Activated CD8-positive, alpha-beta T cell treated with anti-CD3 and anti-CD28 coated beads, Interleukin-2, amount 10 ng/mL, durations not matched to agents 7 days and 5 days (primary cell): ENCODE measurements at regions not wholly inside any gene's neighbourhood (a gene's known extent, or its start where the extent isn't known, plus 50 kb on each side); places are given as distances from the start of the nearest gene placed in this dataset.

Experiments
- ATAC-seq: fragments of 150-1000 bp; cut with Tn5 transposase; one replicate; pipeline ENCODE4 v1.10.0; 2021; ENCODE audit warnings: moderate library complexity
- CTCF ChIA-PET: fragments of 350-600 bp; sonication (Branson Sonifier 250); formaldehyde crosslinking; loops from one replicate; lab custom pipeline; 2021; ENCODE audit warnings: antibody characterized with exemption; lab: Charles Lee
- POLR2A ChIA-PET: fragments of 350-600 bp; sonication (Branson Sonifier 250); formaldehyde crosslinking; loops from one replicate; lab custom pipeline; 2021; ENCODE audit warnings: antibody characterized with exemption; lab: Charles Lee
- DNase-seq: peaks from one replicate; pipeline ENCODE4 v3.0.0-alpha.2; 2020
- H3K27ac Mint-ChIP-seq: one replicate; pipeline ENCODE4 v1.8.0; 2021; ENCODE audit warnings: mild to moderate bottlenecking, mixed read lengths
- H3K27me3 Mint-ChIP-seq: one replicate; pipeline ENCODE4 v1.8.0; 2021; ENCODE audit warnings: low read depth, mixed read lengths
- H3K36me3 Mint-ChIP-seq: one replicate; pipeline ENCODE4 v1.8.0; 2021; ENCODE audit warnings: low read depth, mixed read lengths
- H3K4me1 Mint-ChIP-seq: one replicate; pipeline ENCODE4 v1.8.0; 2021; ENCODE audit warnings: low read depth, mixed read lengths
- H3K4me3 Mint-ChIP-seq: one replicate; pipeline ENCODE4 v1.8.0; 2021; ENCODE audit warnings: mild to moderate bottlenecking, mixed read lengths
- H3K9me3 Mint-ChIP-seq: one replicate; pipeline ENCODE4 v1.8.0; 2022; ENCODE audit warnings: mixed read lengths; ENCODE audit not compliant: insufficient read depth

- ATAC-seq (no peak), DNase-seq (no peak)
- Mint-ChIP-seq H3K36me3 (no peaks in the 10 kb centered on the region), H3K27ac (no peak overlapping the region), H3K27me3 (no peaks in the 10 kb centered on the region), H3K4me1 (no peaks in the 10 kb centered on the region), H3K4me3 (no peak overlapping the region), H3K9me3 (no peaks in the 10 kb centered on the region)
- ChIA-PET CTCF (interaction anchor here (1.4 kb wide), 1 partner anchor 12 kb away, joined by 4 read pairs; no protein-coding TSS in a partner anchor), POLR2A (no interaction called here)
Measured at GRCh38 chr19:30788105-30788765, 416.1 kb downstream of the ZNF536 start.

DNA sequence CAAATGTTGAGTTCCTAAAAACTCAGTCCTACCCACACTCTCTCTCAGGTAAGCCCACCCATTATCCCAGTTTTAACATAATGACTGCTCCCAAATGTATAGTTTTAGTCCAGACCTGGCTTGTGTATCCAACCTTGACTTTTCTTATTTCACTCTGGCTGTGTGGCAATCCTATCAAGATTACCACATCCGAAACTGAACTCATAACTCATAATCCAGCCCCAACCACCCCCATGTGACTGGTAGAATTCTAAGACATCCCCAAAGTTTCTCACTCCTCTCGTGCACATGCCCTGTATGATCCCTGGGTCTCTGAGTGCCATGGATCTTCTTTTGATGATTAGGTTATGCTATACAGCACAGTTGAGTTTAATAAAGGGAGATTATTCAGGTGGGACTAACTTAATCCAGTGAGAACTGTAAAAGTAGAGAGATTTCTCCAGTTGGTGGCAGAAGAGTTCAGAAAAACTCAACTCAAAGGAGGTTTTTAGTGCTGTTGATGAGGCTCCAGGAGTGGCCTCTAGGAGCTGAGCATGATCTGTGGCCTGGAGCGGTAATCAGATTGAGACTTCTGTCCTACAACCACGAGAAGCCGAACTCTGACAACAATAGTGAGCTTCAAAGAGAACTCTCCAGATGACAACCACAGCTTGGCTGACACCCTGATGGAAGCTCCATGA, 413.4 kb downstream of the ZNF536 start:
- no peak overlapping the region for H3K27ac Mint-ChIP-seq

GRCh38 chr19:30784850-30785457, 412.8 kb downstream of the ZNF536 start:
- DNase-seq: peak; percentile 66

More for the DNA sequence above, 413.4 kb downstream of the ZNF536 start:
- no peak for DNase-seq
- ChIA-PET CTCF (interaction anchor here (0.8 to 2.2 kb wide), 5 partner anchors 25 to 1439 kb away, joined by 3 to 13 read pairs (median 3); no protein-coding TSS in a partner anchor), POLR2A (no interaction called here)
- Mint-ChIP-seq H3K4me1 (no peaks in the 10 kb centered on the region), H3K36me3 (no peaks in the 10 kb centered on the region), H3K9me3 (no peaks in the 10 kb centered on the region), H3K27me3 (no peaks in the 10 kb centered on the region), H3K4me3 (no peak overlapping the region)
- ATAC-seq: no peak

GRCh38 chr19:30783936-30784335, 411.8 kb downstream of the ZNF536 start:
- H3K36me3 Mint-ChIP-seq: no peaks in the 10 kb centered on the region

More at GRCh38 chr19:30784850-30785457, 412.8 kb downstream of the ZNF536 start:
- ATAC-seq: peak; percentile 42
- H3K4me1 Mint-ChIP-seq: no peaks in the 10 kb centered on the region
- H3K36me3 Mint-ChIP-seq: no peaks in the 10 kb centered on the region
- no peak overlapping the region for H3K27ac Mint-ChIP-seq
- H3K27me3 Mint-ChIP-seq: no peaks in the 10 kb centered on the region
- no peak overlapping the region for H3K4me3 Mint-ChIP-seq
- H3K9me3 Mint-ChIP-seq: no peaks in the 10 kb centered on the region
- ChIA-PET POLR2A (no interaction called here), CTCF (interaction anchor here (1.0 to 2.2 kb wide), 9 partner anchors 7 to 1528 kb away, joined by 3 to 13 read pairs (median 4); no protein-coding TSS in a partner anchor)

GRCh38 chr19:30783212-30783611, 411.0 kb downstream of the ZNF536 start:
- Mint-ChIP-seq H3K27ac (no peak overlapping the region), H3K9me3 (no peaks in the 10 kb centered on the region), H3K4me3 (no peak overlapping the region), H3K27me3 (no peaks in the 10 kb centered on the region), H3K36me3 (no peaks in the 10 kb centered on the region), H3K4me1 (no peaks in the 10 kb centered on the region)
- no peak for DNase-seq
- ChIA-PET CTCF (interaction anchor here (0.9 to 2.2 kb wide), 4 partner anchors 12 to 1441 kb away, joined by 3 to 13 read pairs (median 4); no protein-coding TSS in a partner anchor), POLR2A (no interaction called here)
- ATAC-seq: no peak

More at GRCh38 chr19:30783936-30784335, 411.8 kb downstream of the ZNF536 start:
- ChIA-PET POLR2A (no interaction called here), CTCF (interaction anchor here (0.5 to 2.2 kb wide), 11 partner anchors 8 to 1529 kb away, joined by 3 to 13 read pairs (median 3); no protein-coding TSS in a partner anchor)
- ATAC-seq: no peak
- no peak overlapping the region for H3K27ac Mint-ChIP-seq
- no peak for DNase-seq
- no peaks in the 10 kb centered on the region for H3K4me1 Mint-ChIP-seq
- no peaks in the 10 kb centered on the region for H3K27me3 Mint-ChIP-seq
- no peaks in the 10 kb centered on the region for H3K9me3 Mint-ChIP-seq
- H3K4me3 Mint-ChIP-seq: no peak overlapping the region

DNA sequence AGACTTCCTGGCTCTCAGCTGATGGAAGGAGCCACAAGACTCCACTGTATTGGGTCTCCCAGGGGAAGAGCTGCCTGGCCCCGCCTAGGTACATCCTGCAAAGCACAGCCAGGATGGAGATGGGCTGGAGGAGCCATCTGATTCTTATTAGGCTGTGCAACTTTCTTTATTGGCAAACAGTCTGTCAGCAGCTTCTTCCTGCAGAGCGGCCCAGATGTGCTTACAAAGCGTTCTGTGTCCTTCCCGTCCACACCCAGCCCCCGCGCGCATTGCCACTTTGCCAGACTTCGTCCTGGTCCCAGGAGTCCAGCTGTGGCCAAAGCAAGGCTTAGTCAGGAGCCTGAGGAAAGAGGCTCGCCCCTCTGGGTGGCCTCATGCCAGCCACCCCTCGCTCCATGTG, 409.3 kb downstream of the ZNF536 start:
- ChIA-PET POLR2A (interaction anchor here (1.0 kb wide), 1 partner anchor 579 kb away, joined by 3 read pairs; no protein-coding TSS in a partner anchor), CTCF (no interaction called here)
- no peak overlapping the region for H3K4me3 Mint-ChIP-seq
- DNase-seq (no peak), ATAC-seq (no peak)
- no peaks in the 10 kb centered on the region for H3K4me1 Mint-ChIP-seq
- H3K36me3 Mint-ChIP-seq: no peaks in the 10 kb centered on the region
- no peaks in the 10 kb centered on the region for H3K9me3 Mint-ChIP-seq
- no peaks in the 10 kb centered on the region for H3K27me3 Mint-ChIP-seq
- H3K27ac Mint-ChIP-seq: no peak overlapping the region

DNA sequence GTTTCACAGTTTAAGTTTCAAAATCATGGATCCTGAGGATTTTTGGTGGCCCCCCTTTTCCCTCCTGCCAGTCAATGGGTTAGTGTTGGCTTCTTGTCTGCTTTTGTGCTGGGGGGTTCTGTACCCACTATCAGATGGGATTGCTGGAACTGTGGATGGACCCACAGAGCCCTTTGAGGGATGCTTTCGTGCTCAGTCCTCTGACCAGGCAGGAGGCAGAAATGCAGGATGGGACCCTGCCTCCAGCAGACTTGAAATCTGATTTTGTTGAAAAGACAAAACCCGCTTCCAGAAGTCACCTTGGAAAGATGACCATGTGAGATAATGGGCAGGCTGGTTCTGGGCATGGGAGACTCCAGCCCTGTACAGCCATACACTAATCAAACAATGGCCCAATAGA, 408.9 kb downstream of the ZNF536 start:
- no peaks in the 10 kb centered on the region for H3K27me3 Mint-ChIP-seq
- H3K4me3 Mint-ChIP-seq: no peak overlapping the region
- DNase-seq: no peak
- CTCF ChIA-PET: no interaction called here
- H3K27ac Mint-ChIP-seq: no peak overlapping the region
- ATAC-seq: no peak
- H3K4me1 Mint-ChIP-seq: no peaks in the 10 kb centered on the region
- POLR2A ChIA-PET: no interaction called here
- H3K9me3 Mint-ChIP-seq: no peaks in the 10 kb centered on the region
- no peaks in the 10 kb centered on the region for H3K36me3 Mint-ChIP-seq

DNA sequence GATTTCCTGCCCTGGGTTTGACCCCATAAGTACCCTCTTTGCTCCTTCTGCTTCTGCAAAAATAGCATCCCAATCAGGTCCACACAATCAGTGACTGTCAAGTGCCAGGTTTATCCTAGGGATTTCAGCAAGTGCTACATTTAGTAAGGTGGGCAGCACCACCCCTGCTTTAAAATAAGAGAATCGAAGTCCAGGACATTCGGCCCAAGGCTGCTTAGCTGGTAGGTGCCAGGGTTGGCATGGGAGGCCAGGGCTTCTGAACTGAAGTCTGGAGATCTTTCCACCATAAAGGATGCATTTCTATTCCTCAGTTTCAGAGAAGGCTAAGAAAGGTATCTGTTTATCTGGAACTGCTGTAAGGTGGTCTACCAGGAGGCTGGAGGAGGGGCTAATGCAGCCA, 408.3 kb downstream of the ZNF536 start:
- ChIA-PET CTCF (no interaction called here), POLR2A (no interaction called here)
- ATAC-seq (no peak), DNase-seq (no peak)
- Mint-ChIP-seq H3K27me3 (no peaks in the 10 kb centered on the region), H3K9me3 (no peaks in the 10 kb centered on the region), H3K4me3 (no peak overlapping the region), H3K27ac (no peak overlapping the region), H3K4me1 (no peaks in the 10 kb centered on the region), H3K36me3 (no peaks in the 10 kb centered on the region)

- ATAC-seq (no peak), DNase-seq (no peak)
- H3K27ac Mint-ChIP-seq: no peak overlapping the region
- no peaks in the 10 kb centered on the region for H3K36me3 Mint-ChIP-seq
- POLR2A ChIA-PET: no interaction called here
- CTCF ChIA-PET: no interaction called here
- H3K4me3 Mint-ChIP-seq: no peak overlapping the region
- no peaks in the 10 kb centered on the region for H3K4me1 Mint-ChIP-seq
- H3K27me3 Mint-ChIP-seq: no peaks in the 10 kb centered on the region
- H3K9me3 Mint-ChIP-seq: no peaks in the 10 kb centered on the region
Measured at GRCh38 chr19:30780032-30780431, 407.8 kb downstream of the ZNF536 start.

- POLR2A ChIA-PET: no interaction called here
- H3K27me3 Mint-ChIP-seq: no peaks in the 10 kb centered on the region
- ATAC-seq: no peak
Measured at GRCh38 chr19:30778961-30779715, 407.0 kb downstream of the ZNF536 start.

GRCh38 chr19:30778061-30778460, 405.9 kb downstream of the ZNF536 start:
- ATAC-seq (no peak), DNase-seq (no peak)
- Mint-ChIP-seq H3K9me3 (no peaks in the 10 kb centered on the region), H3K27ac (no peak overlapping the region), H3K36me3 (no peaks in the 10 kb centered on the region), H3K4me1 (no peaks in the 10 kb centered on the region), H3K27me3 (no peaks in the 10 kb centered on the region), H3K4me3 (no peak overlapping the region)
- ChIA-PET CTCF (no interaction called here), POLR2A (no interaction called here)

More at GRCh38 chr19:30778961-30779715, 407.0 kb downstream of the ZNF536 start:
- CTCF ChIA-PET: no interaction called here
- DNase-seq: no peak
- H3K36me3 Mint-ChIP-seq: no peaks in the 10 kb centered on the region
- no peaks in the 10 kb centered on the region for H3K9me3 Mint-ChIP-seq
- H3K4me3 Mint-ChIP-seq: no peak overlapping the region
- no peak overlapping the region for H3K27ac Mint-ChIP-seq
- no peaks in the 10 kb centered on the region for H3K4me1 Mint-ChIP-seq
